Right lobe of liver (tissue), 6 donors: ENCODE measurements at regions not wholly inside any gene's neighbourhood (a gene's known extent, or its start where the extent isn't known, plus 50 kb on each side); places are given as distances from the start of the nearest gene placed in this dataset.

Experiments used
- ATAC-seq, 4 donors: fragments of 200-7000 bp; cut with Tn5 transposase; one replicate each; pipeline ENCODE4 v1.9.1; 2020; ENCODE audit warnings: mild to moderate bottlenecking in 4 of 4, moderate library complexity in 4 of 4
- DNase-seq, 3 donors: peaks; one replicate each; pipeline ENCODE4 v3.0.0-alpha.2; 2020
- H3K27ac ChIP-seq, 3 donors: fragments of 200-600 bp; one replicate each; pipeline ENCODE4 v1.8.0; 2022
- H3K27me3 ChIP-seq, 2 donors: fragments of 200-600 bp; one replicate each; pipeline ENCODE4 v1.8.0; 2022
- H3K36me3 ChIP-seq, 4 donors: fragments of 200-600 bp; sonication (generic) in 1 of 4; one replicate each; pipeline versions ENCODE4 v1.5.1 to v1.8.0; 2017 to 2022; ENCODE audit warnings: control low read depth in 1 of 4
- H3K4me1 ChIP-seq, 4 donors: fragments of 200-600 bp; sonication (generic) in 1 of 4; one replicate each; pipeline versions ENCODE4 v1.5.1 to v1.8.0; 2017 to 2022; ENCODE audit warnings: control low read depth in 1 of 4
- H3K4me3 ChIP-seq, 3 donors: fragments of 200-600 bp; one replicate each; pipeline ENCODE4 v1.8.0; 2022
- H3K9me3 ChIP-seq, 4 donors: fragments of 200-600 bp; sonication (generic) in 1 of 4; one replicate each; pipeline versions ENCODE4 v1.5.1 to v1.8.0; 2017 to 2022; ENCODE audit warnings: control low read depth in 1 of 4
- POLR2A ChIP-seq: fragments of 450-650 bp; IDR thresholded peaks from one replicate; pipeline ENCODE4 v1.6.1; 2017; ENCODE audit warnings: antibody characterized with exemption, mild to moderate bottlenecking
- WGBS: methylation state at CpG from one replicate; pipeline ENCODE4 v1.1.6; 2018; ENCODE audit warnings: low coverage, low lambda C conversion rate; ENCODE audit not compliant: insufficient coverage; ENCODE audit errors: missing lambda C conversion rate; 5-methylcytosine and 5-hydroxymethylcytosine counted together
- intact Hi-C, 2 donors: fragments of 100-400 bp; cut with DNase I; formaldehyde crosslinking; loops; one replicate each; pipeline versions ENCODE4 v1.11.2 to v1.14.1; 2022
- TF ChIP-seq, protein P1 (sequence below), 4 donors: fragments of 200-600 bp in 3 of 4; fragments of 450-650 bp in 1 of 4; IDR thresholded peaks; one replicate each; pipeline versions ENCODE4 v1.5.1 to v1.8.0; 2016 to 2022; ENCODE audit warnings: antibody characterized with exemption in 4 of 4, mild to moderate bottlenecking in 2 of 4
- donor health status: DM: no; HTN: yes; CAD: no.
- donor health status: DM: no; HTN: no; CAD: no.
- donor health status: DM: no; HTN: no; CAD: no.
- donor health status: DM: no; HTN: yes; CAD: no.
- donor health status: DM: no; HTN: yes; CAD: no.

DNA sequence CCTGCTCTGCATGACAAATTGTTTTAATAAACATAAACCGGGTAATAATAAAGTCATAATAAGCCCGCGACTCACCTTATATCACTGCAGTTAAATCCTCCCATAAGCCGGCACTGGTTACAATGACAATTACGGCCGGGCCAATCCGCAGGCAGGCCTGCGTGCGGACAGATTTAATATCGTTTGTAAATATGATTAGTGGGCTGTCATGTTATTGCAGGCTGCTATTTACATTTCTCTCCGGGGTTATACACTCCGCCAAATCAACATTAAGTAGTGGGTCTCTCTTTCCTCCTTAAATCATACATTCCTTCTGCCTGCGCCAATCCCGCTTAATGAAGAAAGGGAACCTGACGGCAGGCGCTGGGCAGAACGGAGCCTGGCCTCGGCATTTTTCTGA, 51.8 kb upstream of the LMO1 start:
- no peak for TF ChIP-seq POLR2A
- TF ChIP-seq, protein P1, sequence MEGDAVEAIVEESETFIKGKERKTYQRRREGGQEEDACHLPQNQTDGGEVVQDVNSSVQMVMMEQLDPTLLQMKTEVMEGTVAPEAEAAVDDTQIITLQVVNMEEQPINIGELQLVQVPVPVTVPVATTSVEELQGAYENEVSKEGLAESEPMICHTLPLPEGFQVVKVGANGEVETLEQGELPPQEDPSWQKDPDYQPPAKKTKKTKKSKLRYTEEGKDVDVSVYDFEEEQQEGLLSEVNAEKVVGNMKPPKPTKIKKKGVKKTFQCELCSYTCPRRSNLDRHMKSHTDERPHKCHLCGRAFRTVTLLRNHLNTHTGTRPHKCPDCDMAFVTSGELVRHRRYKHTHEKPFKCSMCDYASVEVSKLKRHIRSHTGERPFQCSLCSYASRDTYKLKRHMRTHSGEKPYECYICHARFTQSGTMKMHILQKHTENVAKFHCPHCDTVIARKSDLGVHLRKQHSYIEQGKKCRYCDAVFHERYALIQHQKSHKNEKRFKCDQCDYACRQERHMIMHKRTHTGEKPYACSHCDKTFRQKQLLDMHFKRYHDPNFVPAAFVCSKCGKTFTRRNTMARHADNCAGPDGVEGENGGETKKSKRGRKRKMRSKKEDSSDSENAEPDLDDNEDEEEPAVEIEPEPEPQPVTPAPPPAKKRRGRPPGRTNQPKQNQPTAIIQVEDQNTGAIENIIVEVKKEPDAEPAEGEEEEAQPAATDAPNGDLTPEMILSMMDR (IDR thresholded peaks at IDR 0.05): no peak
- Histone ChIP-seq H3K4me3 (no peak overlapping the region), H3K4me1 (no peaks in the 10 kb centered on the region), H3K27ac (no peak overlapping the region), H3K27me3 (no peaks in the 10 kb centered on the region), H3K36me3 (no peaks in the 10 kb centered on the region), H3K9me3 (no peaks in the 10 kb centered on the region)
- DNase-seq (no peak), ATAC-seq (no peak)
- 89% methylated on average over 18 of the region's 18 CpGs for WGBS
- intact Hi-C loops: no loop called here

DNA sequence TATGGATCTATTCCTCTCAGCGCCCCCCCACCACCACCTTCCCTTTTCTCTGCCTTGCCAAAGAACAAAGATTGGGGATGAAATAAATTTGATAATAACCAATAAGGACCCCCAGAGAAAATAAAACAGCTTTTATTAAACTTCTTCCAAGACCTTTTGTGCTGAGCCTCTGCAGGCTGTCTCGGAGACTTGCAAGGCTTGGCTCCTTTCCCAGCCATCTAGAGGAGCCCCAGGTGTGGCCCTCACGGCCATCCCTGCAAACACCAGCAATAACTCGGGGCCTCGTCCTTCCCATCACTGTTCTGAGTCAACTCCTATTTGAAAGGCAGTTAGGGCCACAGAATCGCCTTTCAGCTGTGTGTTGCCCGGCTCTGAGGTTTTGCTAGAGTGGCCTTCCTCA, 51.2 kb upstream of the LMO1 start:
- ATAC-seq: no peak
- Histone ChIP-seq H3K9me3 (no peaks in the 10 kb centered on the region), H3K4me3 (no peak overlapping the region), H3K27ac (no peak overlapping the region), H3K27me3 (no peaks in the 10 kb centered on the region), H3K36me3 (no peaks in the 10 kb centered on the region), H3K4me1 (no peaks in the 10 kb centered on the region)
- 66% methylated on average over 6 of the region's 7 CpGs for WGBS
- no peak for DNase-seq
- intact Hi-C loops: no loop called here
- no peak for TF ChIP-seq POLR2A
- TF ChIP-seq, protein P1 (IDR thresholded peaks at IDR 0.05): no peak

DNA sequence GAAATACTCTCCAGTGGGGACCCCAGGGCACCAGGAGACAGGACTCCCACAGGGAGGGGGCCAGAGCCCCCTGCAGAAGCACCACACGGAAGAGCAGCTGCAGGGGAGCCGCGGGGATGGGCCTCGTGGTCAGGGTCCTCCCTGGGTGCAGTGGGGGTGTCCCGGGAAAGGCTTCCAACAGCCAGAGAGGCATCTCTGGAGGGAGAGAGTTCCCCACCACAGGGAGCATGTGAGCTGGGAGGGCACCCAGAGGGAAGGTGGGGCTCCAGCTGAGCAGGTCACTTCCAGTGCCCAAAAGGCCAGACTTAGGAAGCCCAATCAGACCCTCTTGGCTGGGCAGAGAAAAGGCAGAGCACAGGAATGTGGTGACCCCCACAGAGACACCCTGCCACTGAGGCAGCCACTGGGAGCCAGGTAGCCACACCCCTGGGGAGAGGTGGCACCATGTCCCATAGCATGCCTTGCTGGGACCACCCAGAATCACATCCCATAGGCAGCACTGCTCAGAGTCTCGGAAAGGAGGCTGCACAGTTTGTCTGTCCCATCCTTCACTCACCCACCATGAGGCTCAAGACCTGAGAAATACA, 49.9 kb upstream of the LMO1 start:
- no peaks in the 10 kb centered on the region for H3K36me3 ChIP-seq
- H3K27me3 ChIP-seq: no peaks in the 10 kb centered on the region
- H3K27ac ChIP-seq: no peak overlapping the region
- TF ChIP-seq POLR2A: no peak
- TF ChIP-seq, protein P1 (IDR thresholded peaks at IDR 0.05): no peak
- no peak for DNase-seq
- no peak for ATAC-seq
- WGBS: 100% methylated on average over 1 of the region's 6 CpGs
- H3K4me1 ChIP-seq: no peaks in the 10 kb centered on the region
- H3K4me3 ChIP-seq: no peak overlapping the region
- intact Hi-C loops: no loop called here
- H3K9me3 ChIP-seq: no peaks in the 10 kb centered on the region
